ENCODE measurements at regions not wholly inside any gene's neighbourhood (a gene's known extent, or its start where the extent isn't known, plus 50 kb on each side); places are given as distances from the start of the nearest gene placed in this dataset.

DNA sequence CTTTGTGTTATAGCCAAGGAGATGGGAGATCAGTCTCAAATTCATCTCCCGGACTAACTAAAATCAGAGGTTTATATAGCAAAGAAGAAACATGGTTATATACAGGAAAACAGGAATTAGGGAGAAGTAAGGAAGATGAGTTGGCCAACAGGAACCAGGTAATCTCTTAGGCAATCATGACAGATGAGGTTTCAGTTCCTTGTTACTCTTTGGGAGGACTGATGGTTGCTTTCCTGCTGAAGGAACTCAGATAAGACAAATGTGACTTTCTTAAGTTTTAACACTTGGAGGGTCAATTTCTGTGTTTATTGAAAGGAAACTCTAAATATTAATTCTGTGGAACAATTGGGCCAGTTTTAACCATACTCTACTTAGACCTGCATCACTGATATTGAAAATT is 1072.0 kb upstream of the CNTN5 start:
- TF ChIP-seq, protein P1, sequence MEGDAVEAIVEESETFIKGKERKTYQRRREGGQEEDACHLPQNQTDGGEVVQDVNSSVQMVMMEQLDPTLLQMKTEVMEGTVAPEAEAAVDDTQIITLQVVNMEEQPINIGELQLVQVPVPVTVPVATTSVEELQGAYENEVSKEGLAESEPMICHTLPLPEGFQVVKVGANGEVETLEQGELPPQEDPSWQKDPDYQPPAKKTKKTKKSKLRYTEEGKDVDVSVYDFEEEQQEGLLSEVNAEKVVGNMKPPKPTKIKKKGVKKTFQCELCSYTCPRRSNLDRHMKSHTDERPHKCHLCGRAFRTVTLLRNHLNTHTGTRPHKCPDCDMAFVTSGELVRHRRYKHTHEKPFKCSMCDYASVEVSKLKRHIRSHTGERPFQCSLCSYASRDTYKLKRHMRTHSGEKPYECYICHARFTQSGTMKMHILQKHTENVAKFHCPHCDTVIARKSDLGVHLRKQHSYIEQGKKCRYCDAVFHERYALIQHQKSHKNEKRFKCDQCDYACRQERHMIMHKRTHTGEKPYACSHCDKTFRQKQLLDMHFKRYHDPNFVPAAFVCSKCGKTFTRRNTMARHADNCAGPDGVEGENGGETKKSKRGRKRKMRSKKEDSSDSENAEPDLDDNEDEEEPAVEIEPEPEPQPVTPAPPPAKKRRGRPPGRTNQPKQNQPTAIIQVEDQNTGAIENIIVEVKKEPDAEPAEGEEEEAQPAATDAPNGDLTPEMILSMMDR (IDR thresholded peaks at IDR 0.05): no peak

DNA sequence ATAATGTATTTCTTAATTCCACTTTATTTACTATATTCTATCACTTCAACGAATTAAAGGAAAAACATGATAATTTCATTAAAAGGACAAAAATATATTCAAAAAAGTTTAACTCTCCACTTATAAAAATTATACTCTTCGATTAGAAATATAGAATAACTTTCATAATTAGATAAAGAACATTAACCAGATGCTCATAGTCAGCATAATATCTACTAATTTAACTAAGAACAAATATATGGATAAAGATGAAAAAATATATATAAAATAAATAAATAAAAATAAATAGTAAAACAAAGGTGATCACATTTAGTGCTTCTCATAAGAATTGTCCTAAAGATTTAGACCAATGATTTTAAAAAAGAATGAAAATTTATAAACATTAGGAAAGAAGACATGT is 1065.2 kb upstream of the CNTN5 start:
- TF ChIP-seq, protein P1 (IDR thresholded peaks at IDR 0.05): no peak
- no peak overlapping the region for H3K27ac ChIP-seq
- no peaks in the 10 kb centered on the region for H3K4me1 ChIP-seq
- H3K9me3 ChIP-seq: no peaks in the 10 kb centered on the region
- ATAC-seq: no peak
- H3K36me3 ChIP-seq: no peaks in the 10 kb centered on the region
- intact Hi-C loops (cut with DNase I): no loop called here
- H3K4me3 ChIP-seq: no peak overlapping the region
- no peak for DNase-seq
- H3K27me3 ChIP-seq (ENCODE audit: low read depth): no peaks in the 10 kb centered on the region

More for the DNA sequence above, 1072.0 kb upstream of the CNTN5 start:
- H3K4me1 ChIP-seq: no peaks in the 10 kb centered on the region
- no peaks in the 10 kb centered on the region for H3K9me3 ChIP-seq
- ATAC-seq: no peak
- H3K36me3 ChIP-seq: no peaks in the 10 kb centered on the region
- no peak overlapping the region for H3K4me3 ChIP-seq
- no peaks in the 10 kb centered on the region for H3K27me3 ChIP-seq (ENCODE audit: low read depth)
- DNase-seq: no peak
- intact Hi-C loops (cut with DNase I): no loop called here
- H3K27ac ChIP-seq: no peak overlapping the region

DNA sequence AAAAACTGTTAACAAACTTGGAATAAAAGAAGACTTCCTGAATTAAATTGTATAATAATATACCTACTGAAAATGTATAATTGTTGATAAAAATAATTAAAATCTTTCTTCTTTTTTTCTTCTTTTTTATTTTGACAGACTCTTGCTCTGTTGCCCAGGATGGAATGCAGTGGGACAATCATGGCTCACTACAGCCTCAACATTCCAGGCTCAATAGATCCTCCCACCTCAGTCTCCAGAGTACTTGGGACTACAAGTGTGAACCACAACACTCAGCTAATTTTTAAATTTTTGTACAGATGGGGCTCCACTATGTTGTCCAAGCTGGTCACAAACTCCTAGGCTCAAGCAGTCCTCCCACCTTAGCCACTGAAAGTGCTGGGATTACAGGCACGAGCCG is 1063.8 kb upstream of the CNTN5 start:
- no peak overlapping the region for H3K4me3 ChIP-seq
- H3K27me3 ChIP-seq (ENCODE audit: low read depth): no peaks in the 10 kb centered on the region
- H3K4me1 ChIP-seq: no peaks in the 10 kb centered on the region
- no peak overlapping the region for H3K27ac ChIP-seq
- TF ChIP-seq, protein P1 (IDR thresholded peaks at IDR 0.05): no peak
- H3K9me3 ChIP-seq: no peaks in the 10 kb centered on the region
- ATAC-seq: no peak
- no peaks in the 10 kb centered on the region for H3K36me3 ChIP-seq
- intact Hi-C loops (cut with DNase I): no loop called here
- no peak for DNase-seq

DNA sequence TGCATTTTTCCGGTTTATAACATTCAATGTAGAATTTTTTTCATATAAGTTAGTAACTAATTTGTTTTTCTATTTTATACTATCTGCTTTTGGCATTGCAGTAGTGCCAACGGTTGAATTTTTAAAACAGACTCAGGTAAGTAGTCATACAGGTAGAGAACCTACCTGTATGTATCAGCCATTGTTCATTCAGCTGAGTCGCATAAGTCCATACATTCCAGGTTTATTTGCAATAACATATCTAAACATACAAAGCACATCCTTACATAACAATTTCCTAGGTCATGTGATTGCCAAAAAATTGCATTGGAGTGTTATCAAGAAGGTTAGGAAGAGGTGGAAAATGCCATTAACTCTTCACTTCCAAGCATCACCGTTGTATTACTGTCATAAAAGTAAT is 1059.3 kb upstream of the CNTN5 start:
- Histone ChIP-seq H3K36me3 (no peaks in the 10 kb centered on the region), H3K4me1 (no peaks in the 10 kb centered on the region), H3K27me3 (ENCODE audit: low read depth) (no peaks in the 10 kb centered on the region), H3K4me3 (no peak overlapping the region), H3K9me3 (no peaks in the 10 kb centered on the region), H3K27ac (no peak overlapping the region)
- no peak for DNase-seq
- no peak for ATAC-seq
- TF ChIP-seq, protein P1 (IDR thresholded peaks at IDR 0.05): no peak
- intact Hi-C loops (cut with DNase I): no loop called here

DNA sequence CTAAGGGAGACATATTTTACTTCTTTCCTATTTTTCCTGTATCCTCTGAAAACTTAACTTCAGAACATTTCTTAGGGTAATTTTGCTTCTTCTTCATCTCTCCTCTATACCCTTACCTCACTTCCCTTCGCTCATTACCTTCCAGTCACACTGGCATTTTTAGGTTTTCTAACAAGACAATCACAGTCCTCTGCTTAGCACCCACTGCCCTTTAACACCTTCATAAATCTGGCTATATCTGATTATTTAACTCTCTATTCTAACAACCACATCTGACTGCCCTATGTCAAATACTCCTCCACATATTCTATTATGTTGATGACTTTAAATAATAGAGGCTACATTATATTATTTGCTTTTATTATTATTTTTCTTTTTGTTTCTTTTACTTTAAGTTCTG is 1058.0 kb upstream of the CNTN5 start:
- intact Hi-C loops (cut with DNase I): no loop called here
- TF ChIP-seq, protein P1 (IDR thresholded peaks at IDR 0.05): no peak
- H3K4me3 ChIP-seq: no peak overlapping the region

More for the DNA sequence above, 1058.0 kb upstream of the CNTN5 start:
- Histone ChIP-seq H3K27me3 (ENCODE audit: low read depth) (no peaks in the 10 kb centered on the region), H3K4me1 (no peaks in the 10 kb centered on the region), H3K36me3 (no peaks in the 10 kb centered on the region), H3K9me3 (no peaks in the 10 kb centered on the region), H3K27ac (no peak overlapping the region)
- no peak for ATAC-seq
- no peak for DNase-seq
